RWPE1 (cell line): ENCODE measurements at regions not wholly inside any gene's neighbourhood (a gene's known extent, or its start where the extent isn't known, plus 50 kb on each side); places are given as distances from the start of the nearest gene placed in this dataset.

Source experiments
- CTCF ChIA-PET: fragments of 350-600 bp; sonication (Branson Sonifier 250); formaldehyde crosslinking; extraction: SDS; loops from one replicate; lab custom pipeline; 2021; lab: Yijun Ruan, JAX
- POLR2A ChIA-PET: fragments of 400-600 bp; formaldehyde crosslinking; extraction: SDS; loops from one replicate; lab custom pipeline; 2020; ENCODE audit warnings: antibody characterized with exemption; ENCODE audit not compliant: low non-redundant PET; lab: Yijun Ruan, JAX
- DNase-seq: peaks from one replicate; pipeline ENCODE4 v3.0.0; 2012; ENCODE audit warnings: low spot score
- H3K27ac ChIP-seq: fragments of 450-650 bp; 2 replicates; pipeline ENCODE4 v1.5.1; 2017
- TF ChIP-seq, protein P1 (sequence below): fragments of 450-650 bp; conservative IDR thresholded peaks from 2 replicates; pipeline ENCODE4 v1.5.1; 2017; ENCODE audit warnings: low read depth, mild to moderate bottlenecking

- ChIA-PET POLR2A (no interaction called here), CTCF (no interaction called here)
- no peak for DNase-seq
- TF ChIP-seq, protein P1, sequence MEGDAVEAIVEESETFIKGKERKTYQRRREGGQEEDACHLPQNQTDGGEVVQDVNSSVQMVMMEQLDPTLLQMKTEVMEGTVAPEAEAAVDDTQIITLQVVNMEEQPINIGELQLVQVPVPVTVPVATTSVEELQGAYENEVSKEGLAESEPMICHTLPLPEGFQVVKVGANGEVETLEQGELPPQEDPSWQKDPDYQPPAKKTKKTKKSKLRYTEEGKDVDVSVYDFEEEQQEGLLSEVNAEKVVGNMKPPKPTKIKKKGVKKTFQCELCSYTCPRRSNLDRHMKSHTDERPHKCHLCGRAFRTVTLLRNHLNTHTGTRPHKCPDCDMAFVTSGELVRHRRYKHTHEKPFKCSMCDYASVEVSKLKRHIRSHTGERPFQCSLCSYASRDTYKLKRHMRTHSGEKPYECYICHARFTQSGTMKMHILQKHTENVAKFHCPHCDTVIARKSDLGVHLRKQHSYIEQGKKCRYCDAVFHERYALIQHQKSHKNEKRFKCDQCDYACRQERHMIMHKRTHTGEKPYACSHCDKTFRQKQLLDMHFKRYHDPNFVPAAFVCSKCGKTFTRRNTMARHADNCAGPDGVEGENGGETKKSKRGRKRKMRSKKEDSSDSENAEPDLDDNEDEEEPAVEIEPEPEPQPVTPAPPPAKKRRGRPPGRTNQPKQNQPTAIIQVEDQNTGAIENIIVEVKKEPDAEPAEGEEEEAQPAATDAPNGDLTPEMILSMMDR, result no peak
- no peak overlapping the region for H3K27ac ChIP-seq
These were observed 91.5 kb downstream of the RIN2 start for GRCh38 chr20:19849341-19850197.

DNA sequence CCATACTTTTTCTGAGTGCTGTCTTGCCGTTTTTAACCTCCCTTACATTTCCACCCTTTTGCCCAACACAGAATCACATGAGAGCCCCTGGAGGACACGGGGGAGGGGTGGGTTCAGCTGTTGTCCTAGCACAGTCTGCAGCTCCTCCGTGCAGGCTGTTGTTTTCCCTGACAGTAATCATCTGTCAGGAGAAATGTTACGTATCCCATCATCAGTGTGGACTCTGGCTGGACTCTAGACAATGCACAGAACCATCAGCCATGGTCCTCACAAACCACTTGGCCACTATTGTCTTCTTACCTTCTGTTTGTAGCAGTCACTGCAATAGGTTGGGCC, 92.1 kb downstream of the RIN2 start:
- no peak for DNase-seq
- TF ChIP-seq, protein P1, result no peak
- POLR2A ChIA-PET, result no interaction called here
- no peak overlapping the region for H3K27ac ChIP-seq
- CTCF ChIA-PET, result no interaction called here

DNA sequence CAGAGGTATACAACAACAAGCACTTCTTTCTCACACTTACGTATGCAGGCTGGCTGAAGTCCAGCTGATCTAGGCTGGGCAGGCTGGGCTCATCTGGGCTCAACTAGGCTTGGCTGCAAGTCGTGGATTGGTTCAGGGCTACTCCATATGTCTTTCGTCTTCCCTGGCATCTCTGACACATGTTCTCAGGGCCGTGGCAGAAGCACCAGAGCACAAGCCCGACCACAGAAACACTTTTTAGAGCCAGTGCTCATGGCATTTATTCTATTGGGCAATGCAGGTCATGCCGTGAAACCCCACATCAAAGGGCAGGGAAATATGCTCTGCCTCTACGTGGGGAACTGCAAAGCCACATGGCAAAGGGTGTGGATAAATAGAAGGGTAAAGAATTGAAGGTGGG, 93.8 kb downstream of the RIN2 start:
- ChIA-PET POLR2A (no interaction called here), CTCF (interaction anchor here (0.6 kb wide), 1 partner anchor 28 kb away, joined by 3 read pairs; no protein-coding TSS in a partner anchor)
- H3K27ac ChIP-seq, result no peak overlapping the region
- DNase-seq, result no peak
- TF ChIP-seq, protein P1, result no peak

DNA sequence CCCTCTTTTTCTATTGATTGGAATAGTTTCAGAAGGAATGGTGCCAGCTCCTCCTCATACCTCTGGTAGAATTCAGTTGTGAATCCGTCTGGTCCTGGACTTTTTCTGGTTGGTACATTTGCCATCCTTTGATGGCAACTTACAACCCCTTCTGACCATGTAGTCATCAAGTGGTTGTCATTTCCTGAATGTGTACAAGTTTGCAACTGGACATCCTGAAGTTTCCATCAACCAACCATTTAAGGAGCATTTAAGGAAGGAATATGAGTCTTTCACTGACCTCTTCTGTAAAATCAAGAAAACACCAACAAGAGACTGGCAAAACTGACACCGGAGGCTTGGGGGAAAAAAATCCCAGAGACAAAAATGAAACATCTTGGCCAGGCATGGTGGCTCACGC, 97.4 kb downstream of the RIN2 start:
- CTCF ChIA-PET, result interaction anchor here (0.6 kb wide), 1 partner anchor 413 kb away, joined by 4 read pairs; no protein-coding TSS in a partner anchor
- no peak for DNase-seq
- H3K27ac ChIP-seq, result no peak overlapping the region
- POLR2A ChIA-PET, result no interaction called here
- TF ChIP-seq, protein P1, result no peak

- TF ChIP-seq, protein P1, result no peak
- CTCF ChIA-PET, result interaction anchor here (0.6 kb wide), 1 partner anchor 516 kb away, joined by 3 read pairs; no protein-coding TSS in a partner anchor
- POLR2A ChIA-PET, result no interaction called here
These were observed 100.7 kb downstream of the RIN2 start for GRCh38 chr20:19858466-19859371.

GRCh38 chr20:19859444-19859843, 101.4 kb downstream of the RIN2 start:
- TF ChIP-seq, protein P1, result no peak
- no peak overlapping the region for H3K27ac ChIP-seq
- POLR2A ChIA-PET, result no interaction called here
- DNase-seq, result no peak
- CTCF ChIA-PET, result interaction anchor here (0.6 kb wide), 1 partner anchor 515 kb away, joined by 3 read pairs; no protein-coding TSS in a partner anchor

More at GRCh38 chr20:19858466-19859371, 100.7 kb downstream of the RIN2 start:
- no peak for DNase-seq
- no peak overlapping the region; the same call in 1 of the 2 replicates for H3K27ac ChIP-seq
